OCI-LY3 (cell line): ENCODE measurements at regions not wholly inside any gene's neighbourhood (a gene's known extent, or its start where the extent isn't known, plus 50 kb on each side); places are given as distances from the start of the nearest gene placed in this dataset.
"Not testable (repeated sequence)": the region's sequence is repeated elsewhere in the genome, so short reads cannot be mapped to it uniquely, and the experiment has no call there.

Source experiments
- H2AFZ ChIP-seq: fragments of 200-600, 300-600 bp; shearing (Covaris generic); 2 replicates; pipeline ENCODE4 v1.6.0; 2014; ENCODE audit warnings: antibody characterized with exemption, low read depth, low read length
- H3K27ac ChIP-seq: fragments of 200-600, 300-600 bp; sonication (generic); 2 replicates; pipeline ENCODE4 v1.5.1; 2014; ENCODE audit warnings: mild to moderate bottlenecking, low read length, moderate library complexity, mixed read lengths
- H3K27me3 ChIP-seq: fragments of 200-600, 300-600 bp; sonication (generic); 2 replicates; pipeline ENCODE4 v1.6.1; 2014; ENCODE audit warnings: low read depth, low read length, mixed read lengths
- H3K36me3 ChIP-seq: fragments of 200-600, 300-600 bp; sonication (generic); replicated peaks from 2 replicates; pipeline ENCODE3; 2014; ENCODE audit warnings: low read depth, low read length, mixed read lengths
- H3K4me1 ChIP-seq: fragments of 300-600, 200-600 bp; sonication (generic); 2 replicates; pipeline ENCODE4 v1.6.1; 2014; ENCODE audit warnings: low read length, mixed read lengths
- H3K4me2 ChIP-seq: fragments of 200-600, 300-600 bp; sonication (generic); 2 replicates; pipeline ENCODE4 v1.6.1; 2014; ENCODE audit warnings: low read length, mixed read lengths
- H3K4me3 ChIP-seq: fragments of 300-600, 200-600 bp; sonication (generic); 2 replicates; pipeline ENCODE4 v1.5.1; 2014; ENCODE audit warnings: antibody characterized with exemption, mild to moderate bottlenecking, low read length, moderate library complexity
- H3K79me2 ChIP-seq: fragments of 300-600, 200-600 bp; shearing (Covaris generic); 2 replicates; pipeline ENCODE4 v1.6.1; 2014; ENCODE audit warnings: mild to moderate bottlenecking, low read length, mixed read lengths
- H3K9ac ChIP-seq: fragments of 300-600, 200-600 bp; shearing (Covaris generic); 2 replicates; pipeline ENCODE4 v1.6.0; 2014; ENCODE audit warnings: mild to moderate bottlenecking, low read length, moderate library complexity
- H3K9me3 ChIP-seq: fragments of 200-600, 300-600 bp; shearing (Covaris generic); 2 replicates; pipeline ENCODE4 v1.6.1; 2014; ENCODE audit warnings: low read length, mixed read lengths; ENCODE audit not compliant: insufficient read depth
- H4K20me1 ChIP-seq: fragments of 200-600, 300-600 bp; sonication (generic); 2 replicates; pipeline ENCODE4 v1.6.1; 2016; ENCODE audit warnings: low read length, mixed read lengths; ENCODE audit not compliant: insufficient read depth
- CTCF ChIP-seq: fragments of 200-600, 300-600 bp; sonication (generic); IDR thresholded peaks from 2 replicates; pipeline ENCODE4 v1.5.1; 2014; ENCODE audit warnings: antibody characterized with exemption, low read length, low read depth
- EZH2phosphoT487 ChIP-seq: fragments of 200-600 bp; shearing (Covaris generic); IDR thresholded peaks from 2 replicates; pipeline ENCODE4 v1.6.1; 2018; ENCODE audit warnings: antibody characterized with exemption, mixed run types, low read depth

GRCh38 chr5:159586921-159587320 is 256.6 kb upstream of the IL12B start:
- no peaks in the 10 kb centered on the region for H3K4me1 ChIP-seq
- no peaks in the 10 kb centered on the region for H4K20me1 ChIP-seq
- no peaks in the 10 kb centered on the region for H3K79me2 ChIP-seq
- no peak overlapping the region for H3K9ac ChIP-seq
- H3K4me3 ChIP-seq = no peak overlapping the region
- H3K4me2 ChIP-seq = no peak overlapping the region
- H3K9me3 ChIP-seq = no peaks in the 10 kb centered on the region
- H3K27me3 ChIP-seq = no peaks in the 10 kb centered on the region
- TF ChIP-seq EZH2phosphoT487 (no peak), CTCF (no peak)
- peaks cover 13% of the 10 kb centered on the region for H3K36me3 ChIP-seq
- H2AFZ ChIP-seq = no peak overlapping the region
- H3K27ac ChIP-seq = no peak overlapping the region

GRCh38 chr5:159588941-159589340 is 258.7 kb upstream of the IL12B start:
- TF ChIP-seq EZH2phosphoT487 = no peak
- no peak overlapping the region for H3K9ac ChIP-seq
- H3K79me2 ChIP-seq = no peaks in the 10 kb centered on the region
- H3K4me1 ChIP-seq = no peaks in the 10 kb centered on the region
- H3K27ac ChIP-seq = no peak overlapping the region
- H3K27me3 ChIP-seq = no peaks in the 10 kb centered on the region
- no peaks in the 10 kb centered on the region for H4K20me1 ChIP-seq
- peaks cover 2% of the 10 kb centered on the region for H3K36me3 ChIP-seq
- no peak overlapping the region for H3K4me2 ChIP-seq
- H3K4me3 ChIP-seq = no peak overlapping the region
- H2AFZ ChIP-seq = no peak overlapping the region
- H3K9me3 ChIP-seq = no peaks in the 10 kb centered on the region

- no peaks in the 10 kb centered on the region for H3K27me3 ChIP-seq
- TF ChIP-seq EZH2phosphoT487 (no peak), CTCF (no peak)
- no peaks in the 10 kb centered on the region for H3K79me2 ChIP-seq
- H3K4me2 ChIP-seq = no peak overlapping the region
- H3K27ac ChIP-seq = no peak overlapping the region
- H3K9me3 ChIP-seq = no peaks in the 10 kb centered on the region
- peaks cover 8% of the 10 kb centered on the region for H3K36me3 ChIP-seq
- no peak overlapping the region for H3K4me3 ChIP-seq
- H3K4me1 ChIP-seq = no peaks in the 10 kb centered on the region
- H3K9ac ChIP-seq = no peak overlapping the region
- H4K20me1 ChIP-seq = no peaks in the 10 kb centered on the region
- no peak overlapping the region for H2AFZ ChIP-seq
These were observed 263.3 kb upstream of the IL12B start for GRCh38 chr5:159593518-159594073.

GRCh38 chr5:159595561-159595960 is 265.3 kb upstream of the IL12B start:
- not testable (repeated sequence) for H3K4me2 ChIP-seq, H3K4me3 ChIP-seq, H3K79me2 ChIP-seq, H3K27ac ChIP-seq, H4K20me1 ChIP-seq, H2AFZ ChIP-seq, H3K27me3 ChIP-seq, H3K9ac ChIP-seq, H3K9me3 ChIP-seq, H3K36me3 ChIP-seq, H3K4me1 ChIP-seq

GRCh38 chr5:159601216-159601615 is 270.9 kb upstream of the IL12B start:
- Histone ChIP-seq H3K79me2 (no peaks in the 10 kb centered on the region), H3K4me2 (no peak overlapping the region; the same call in 1 of the 2 replicates), H4K20me1 (no peaks in the 10 kb centered on the region), H3K9me3 (peaks cover 3% of the 10 kb centered on the region; the same call in 1 of the 2 replicates), H2AFZ (no peak overlapping the region), H3K27me3 (no peaks in the 10 kb centered on the region), H3K27ac (no peak overlapping the region), H3K9ac (no peak overlapping the region), H3K4me3 (no peak overlapping the region), H3K36me3 (peaks cover 7% of the 10 kb centered on the region), H3K4me1 (peaks cover 6% of the 10 kb centered on the region; the same call in 1 of the 2 replicates)
- TF ChIP-seq CTCF (no peak), EZH2phosphoT487 (no peak)
